HG03097 (cell line): ENCODE measurements at regions not wholly inside any gene's neighbourhood (a gene's known extent, or its start where the extent isn't known, plus 50 kb on each side); places are given as distances from the start of the nearest gene placed in this dataset.
"Not testable (repeated sequence)": the region's sequence is repeated elsewhere in the genome, so short reads cannot be mapped to it uniquely, and the experiment has no call there.

Source experiments
- ATAC-seq: cut with Tn5 transposase; IDR thresholded peaks from one replicate; pipeline ENCODE4 v1.9.1; 2021; ENCODE audit not compliant: unreplicated experiment, low FRiP score

DNA sequence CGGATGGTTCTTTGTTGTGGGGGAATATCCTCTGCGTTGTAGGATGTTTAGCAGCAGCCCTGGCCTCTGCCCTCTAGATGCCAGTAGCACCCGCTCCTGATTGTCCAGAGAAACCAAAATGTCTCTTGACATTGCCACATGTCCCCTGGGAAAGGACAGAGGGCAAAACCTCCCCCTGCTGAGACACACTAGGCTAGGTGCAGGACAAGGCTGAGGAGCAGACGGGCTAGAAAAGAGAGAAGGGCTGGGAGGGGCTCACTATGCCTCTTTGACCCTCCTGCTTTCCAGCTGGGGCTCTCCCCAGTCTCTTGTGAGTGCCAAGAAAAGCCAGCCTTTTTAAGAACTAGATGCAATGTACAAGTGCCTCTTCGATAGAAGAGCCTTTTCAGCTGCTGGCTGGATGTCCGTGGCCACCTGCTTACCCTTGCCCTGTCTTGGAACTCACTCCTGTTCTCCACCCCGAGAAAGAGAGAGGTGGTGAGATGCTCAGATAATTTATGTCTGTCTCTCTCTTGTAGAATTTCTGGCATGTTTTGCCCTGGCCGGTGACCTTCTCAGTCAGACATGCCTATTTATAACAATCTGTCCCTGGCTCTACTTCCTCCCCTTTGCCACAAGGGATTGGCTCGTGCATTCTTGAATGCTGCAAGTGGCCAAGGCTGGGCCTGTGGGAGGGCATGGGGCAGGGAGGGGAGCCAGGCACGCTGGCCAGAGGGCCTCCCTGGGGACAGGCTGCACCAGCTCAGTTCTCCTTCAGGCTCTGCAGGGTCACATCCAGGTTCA lies 142.6 kb downstream of the RPLP1 start:
- ATAC-seq = no peak

DNA sequence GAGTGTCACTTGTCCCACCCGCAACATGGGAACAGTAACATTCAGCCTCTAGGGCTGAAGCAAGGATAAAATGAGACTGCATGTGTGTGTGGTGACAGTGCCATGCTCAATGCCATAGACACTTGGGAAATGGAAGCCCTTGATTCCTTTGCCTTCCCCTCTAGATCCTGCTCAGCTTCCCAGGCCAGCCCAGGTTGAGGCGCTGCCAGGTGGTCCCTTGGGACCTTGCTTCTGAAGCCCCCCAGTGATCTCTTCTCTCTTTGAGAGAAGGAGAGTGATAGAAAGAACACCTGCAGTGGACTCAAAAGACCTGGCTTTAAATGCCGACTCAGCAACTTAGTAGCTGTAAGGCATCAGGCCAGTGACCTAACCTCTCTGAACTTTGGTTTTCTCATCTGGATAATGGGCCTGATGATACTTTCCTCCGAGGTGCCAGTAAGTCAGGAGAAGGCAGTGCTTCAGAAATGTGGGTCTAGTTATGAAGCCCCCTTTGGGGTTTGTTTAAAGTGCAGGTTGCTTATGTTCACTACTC lies 144.5 kb downstream of the RPLP1 start:
- ATAC-seq = no peak

DNA sequence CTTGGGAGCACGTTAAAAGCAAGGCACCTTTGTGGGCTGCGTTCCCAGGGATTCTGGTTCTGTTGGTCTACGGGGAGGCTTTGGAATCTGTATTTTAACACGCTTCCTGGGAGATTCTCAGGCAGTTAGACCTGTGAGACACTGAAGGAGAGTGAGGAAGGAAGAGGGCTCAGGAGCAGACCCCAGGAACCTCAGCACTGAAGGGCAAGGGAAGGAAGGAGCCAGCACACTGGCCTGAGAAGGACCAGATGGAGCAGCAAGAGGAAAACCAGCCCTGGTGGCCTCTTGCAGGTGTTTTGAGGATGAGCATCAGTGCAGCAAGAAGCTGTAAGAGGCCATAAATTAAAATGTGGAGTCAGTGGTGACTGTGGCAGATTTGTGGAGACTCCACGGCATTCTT lies 146.7 kb downstream of the RPLP1 start:
- ATAC-seq = no peak

DNA sequence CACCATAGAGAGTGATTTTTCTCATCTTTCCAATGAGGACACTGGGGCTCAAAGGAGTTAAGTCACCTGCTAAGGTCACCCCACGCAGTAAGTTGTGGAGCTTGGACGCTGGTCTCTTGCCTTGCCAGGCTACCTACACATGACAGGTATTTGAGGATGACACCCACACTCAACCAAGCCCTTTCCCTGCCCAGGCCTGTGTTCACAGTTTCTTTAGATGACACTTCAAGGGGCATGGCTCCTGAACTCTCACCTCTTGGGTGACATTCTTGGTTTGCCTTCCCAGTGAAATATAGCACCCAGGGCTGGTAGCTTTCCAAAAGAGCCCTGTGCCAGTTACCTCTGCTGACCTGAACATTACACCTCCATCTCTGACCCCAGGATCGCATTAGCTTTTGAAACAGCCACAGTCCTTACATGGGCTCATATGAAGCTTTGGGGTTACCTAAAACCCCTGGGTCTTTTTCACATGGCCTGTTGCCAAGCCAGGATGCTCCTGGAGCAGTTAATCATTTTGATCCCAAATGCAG lies 148.0 kb downstream of the RPLP1 start:
- no peak for ATAC-seq

DNA sequence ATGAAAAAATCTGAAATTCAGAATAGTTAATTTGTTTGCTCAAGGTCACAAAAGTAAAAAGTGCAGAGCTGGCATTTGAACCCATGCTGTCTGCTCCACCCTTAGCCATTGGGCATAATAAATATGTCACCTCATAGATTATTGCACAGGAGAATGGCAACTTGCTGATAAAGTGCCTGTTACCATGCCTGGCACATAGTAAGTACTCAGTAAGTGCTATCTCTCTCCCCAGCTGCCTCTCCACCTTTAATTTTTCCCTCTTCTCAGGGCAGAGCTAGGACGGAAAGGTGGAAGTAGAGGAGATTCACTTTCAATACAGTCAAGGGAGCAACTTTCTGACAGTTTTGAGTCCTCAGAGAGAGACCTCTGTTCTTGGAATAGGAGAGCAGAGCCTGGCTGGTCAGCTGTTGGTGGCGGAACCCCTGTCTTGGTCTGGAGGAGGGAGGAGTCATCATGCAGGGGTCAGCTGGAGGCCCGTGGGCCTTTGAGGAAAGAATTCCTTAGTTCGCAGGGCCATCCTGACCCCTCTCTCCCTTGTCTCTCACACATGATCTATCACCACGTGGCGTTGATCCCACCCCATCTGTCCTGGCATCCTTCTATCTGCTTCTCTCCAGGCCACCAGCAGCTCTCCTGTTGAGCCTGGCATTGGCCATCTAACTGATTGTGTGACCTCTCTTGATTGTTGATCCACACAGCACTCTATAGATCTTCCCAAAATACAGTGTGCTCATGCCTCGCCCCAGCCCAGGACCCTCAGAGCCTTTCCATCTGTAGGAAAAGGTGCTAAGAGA lies 149.3 kb downstream of the RPLP1 start:
- no peak for ATAC-seq

DNA sequence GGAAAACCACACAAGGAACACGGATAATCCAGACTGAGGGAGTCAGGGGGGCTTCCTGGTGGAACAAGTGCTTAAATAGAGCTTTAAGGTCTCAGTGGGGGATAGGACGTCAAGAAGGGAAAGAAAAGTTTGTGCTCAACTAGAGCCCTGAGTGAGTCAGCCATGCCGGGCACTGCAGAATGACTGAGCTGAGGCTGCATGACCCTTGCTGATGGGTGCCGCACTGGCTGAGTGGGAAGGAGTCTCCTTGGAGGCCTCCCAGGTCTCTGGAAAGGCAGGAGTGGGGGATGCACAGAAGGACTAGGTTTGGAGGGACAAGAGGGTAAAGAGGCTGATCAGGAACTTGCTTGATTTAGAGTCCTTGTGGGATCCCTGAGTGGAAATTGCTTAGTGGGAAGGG lies 150.3 kb downstream of the RPLP1 start:
- ATAC-seq = no peak

DNA sequence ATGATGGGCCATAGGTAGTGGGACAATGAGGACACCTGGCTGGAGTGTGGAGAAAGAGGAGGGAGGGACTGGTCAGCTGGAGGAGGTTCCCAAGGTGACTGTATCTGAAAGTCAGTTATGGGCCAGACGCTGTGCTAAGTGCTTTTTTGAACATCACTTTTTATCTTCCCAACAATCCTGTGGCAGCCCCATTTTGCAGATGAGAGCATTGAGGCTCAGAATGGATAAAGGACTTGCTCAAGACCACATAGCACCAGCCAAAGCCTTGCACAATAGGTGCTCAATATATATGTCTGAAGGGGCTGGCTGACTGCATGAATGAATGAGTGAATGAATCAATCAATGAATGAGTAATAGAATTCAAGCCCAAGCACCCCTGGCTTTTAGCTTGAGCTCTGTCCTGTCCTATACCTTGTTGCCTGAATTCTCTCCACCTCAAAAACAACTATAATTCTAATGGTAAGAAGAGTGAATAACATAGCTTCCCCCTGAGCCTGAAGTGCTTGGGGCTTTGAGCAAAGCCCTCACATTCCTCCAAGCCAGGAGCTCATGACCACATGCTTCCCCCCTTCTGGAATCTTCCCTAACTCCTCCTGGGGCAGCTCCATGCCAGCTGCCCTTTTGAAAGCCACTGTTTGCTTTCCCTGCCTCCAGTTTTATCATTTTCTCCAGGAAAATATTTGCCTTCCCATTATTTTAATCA lies 150.9 kb downstream of the RPLP1 start:
- no peak for ATAC-seq

DNA sequence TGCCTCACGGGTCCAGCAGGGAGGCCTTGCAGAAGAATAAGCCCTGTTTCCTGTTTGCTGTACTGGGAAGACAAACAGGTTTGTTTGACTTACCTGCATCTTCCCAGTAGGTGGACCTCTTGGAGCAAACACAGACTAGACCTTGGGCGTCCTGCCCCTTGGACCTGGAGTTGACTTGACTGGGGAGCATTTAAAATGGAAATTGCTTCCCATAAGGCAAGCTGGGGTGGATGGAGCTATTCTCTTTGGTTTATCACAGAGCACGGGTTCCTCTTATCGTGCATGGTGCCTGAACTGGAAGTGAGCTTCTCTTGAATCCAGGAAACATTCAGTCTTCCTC lies 151.4 kb downstream of the RPLP1 start:
- no peak for ATAC-seq

DNA sequence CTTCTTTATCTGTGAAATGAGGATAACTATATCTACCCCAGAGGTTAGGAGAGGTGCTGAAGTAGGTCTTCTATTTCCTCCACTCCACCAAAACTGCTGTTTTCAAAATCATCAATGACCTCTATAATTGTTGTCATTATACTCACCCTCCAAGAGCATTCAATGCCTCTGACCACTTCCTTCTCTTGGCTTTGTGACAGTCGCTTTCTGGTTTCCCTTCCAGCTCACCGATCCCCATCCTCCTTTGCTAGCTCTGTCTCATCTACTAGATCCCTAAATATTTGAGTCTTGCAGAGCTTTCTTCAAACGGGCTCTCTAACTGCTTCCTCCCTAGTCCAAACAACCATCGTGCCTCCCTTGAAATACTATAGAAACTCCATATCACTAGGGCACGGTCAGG lies 153.5 kb downstream of the RPLP1 start:
- ATAC-seq = no peak

DNA sequence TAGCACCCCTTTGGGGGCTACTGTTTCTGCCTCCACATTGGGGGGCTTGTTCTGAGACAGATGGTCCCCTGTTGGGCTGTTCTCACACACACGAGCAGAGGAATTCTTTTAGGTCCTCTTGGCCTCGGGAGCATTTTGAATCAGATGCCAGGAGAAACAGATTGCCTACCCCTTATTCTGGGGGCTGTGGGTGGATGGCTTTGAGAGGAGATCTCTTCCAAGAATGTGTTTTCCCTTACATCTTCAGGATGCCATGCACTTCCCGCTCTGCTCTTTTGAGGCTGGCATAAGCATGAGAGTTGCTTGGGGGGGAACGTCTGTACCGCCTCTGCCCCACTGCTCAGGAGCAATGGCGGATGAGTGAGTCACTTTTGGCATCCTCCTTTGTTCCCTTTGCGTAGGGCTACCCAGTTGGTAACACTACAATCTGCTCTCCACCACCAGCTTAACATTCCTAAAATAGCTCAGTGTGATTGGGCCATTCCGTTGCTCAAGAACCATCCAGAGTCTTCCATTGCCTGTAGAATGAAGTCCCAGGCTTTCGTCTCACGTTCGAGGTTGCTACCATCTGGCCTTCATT lies 154.4 kb downstream of the RPLP1 start:
- no peak for ATAC-seq

DNA sequence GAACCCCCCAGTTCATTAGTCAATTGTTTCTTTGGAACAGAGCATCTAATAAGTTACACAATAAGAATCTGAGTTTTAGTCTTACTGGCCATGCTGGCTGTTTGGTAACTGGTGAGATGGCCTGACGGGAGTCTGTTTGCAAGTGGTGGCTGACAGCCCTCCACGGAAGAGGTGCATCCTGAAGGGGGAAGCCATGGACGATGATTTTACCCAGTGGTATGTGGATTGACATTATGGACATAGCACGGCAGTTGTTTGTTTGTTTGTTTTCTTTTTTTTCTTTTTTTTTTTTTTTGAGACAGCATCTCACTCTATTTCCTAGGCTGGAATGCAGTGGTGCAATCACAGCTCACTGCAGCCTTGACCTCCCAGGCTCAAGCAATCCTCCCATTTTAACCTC lies 156.0 kb downstream of the RPLP1 start:
- no peak for ATAC-seq

DNA sequence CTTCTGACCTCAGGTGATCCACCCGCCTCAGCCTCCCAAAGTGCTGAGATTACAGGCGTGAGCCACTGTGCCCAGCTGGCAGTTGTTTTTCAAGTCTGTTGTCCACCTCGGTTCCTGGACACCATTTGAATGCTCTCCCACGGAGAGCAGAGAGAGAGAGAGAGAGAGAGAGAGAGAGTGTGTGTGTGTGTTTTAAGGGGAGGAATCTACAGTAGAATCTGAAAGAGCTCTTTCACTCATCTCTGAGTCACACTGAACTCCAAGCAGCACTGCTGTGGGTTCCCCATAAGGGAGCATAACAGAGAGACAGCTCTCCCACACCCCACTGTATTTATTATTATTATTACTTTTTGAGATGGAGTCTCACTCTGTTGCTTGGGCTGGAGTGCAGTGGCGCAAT lies 156.6 kb downstream of the RPLP1 start:
- ATAC-seq = no peak

DNA sequence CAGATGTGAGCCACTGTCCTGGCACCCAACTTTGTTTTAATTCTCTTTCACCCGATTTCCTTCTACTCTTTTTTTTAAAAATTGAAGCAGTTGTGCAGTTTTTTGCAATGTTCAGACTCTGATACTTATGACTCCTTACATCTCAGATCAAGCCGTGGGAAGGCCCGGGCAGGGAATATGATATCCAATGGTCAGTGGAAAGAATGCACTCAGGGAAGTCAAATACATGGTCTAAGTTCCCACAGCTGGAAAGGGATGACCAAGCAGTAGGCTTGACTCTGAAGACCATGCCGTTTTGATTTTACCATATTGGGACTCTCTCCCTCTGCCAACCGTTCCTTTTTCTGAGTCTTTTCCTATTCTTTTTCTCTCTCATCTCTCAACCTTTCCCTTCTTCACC lies 157.2 kb downstream of the RPLP1 start:
- ATAC-seq = no peak

DNA sequence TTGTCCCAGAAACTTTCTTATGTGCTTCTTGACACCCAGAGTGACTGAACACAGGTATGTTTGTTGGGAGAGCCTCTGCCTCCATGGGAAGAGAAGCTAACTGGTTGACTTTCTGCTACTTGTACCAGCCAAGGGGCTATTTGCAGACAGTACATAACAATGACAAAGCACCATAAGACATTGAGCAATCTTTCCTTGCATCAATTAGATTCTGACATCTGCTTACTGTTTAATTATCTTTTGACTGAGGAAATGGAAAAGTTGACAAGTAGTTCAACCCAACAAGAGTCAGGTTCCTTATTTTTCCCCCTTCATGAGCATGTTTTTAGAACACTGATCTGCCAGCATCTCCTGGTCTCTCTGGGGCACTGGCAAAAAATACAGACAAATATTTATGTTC lies 157.7 kb downstream of the RPLP1 start:
- ATAC-seq = no peak

DNA sequence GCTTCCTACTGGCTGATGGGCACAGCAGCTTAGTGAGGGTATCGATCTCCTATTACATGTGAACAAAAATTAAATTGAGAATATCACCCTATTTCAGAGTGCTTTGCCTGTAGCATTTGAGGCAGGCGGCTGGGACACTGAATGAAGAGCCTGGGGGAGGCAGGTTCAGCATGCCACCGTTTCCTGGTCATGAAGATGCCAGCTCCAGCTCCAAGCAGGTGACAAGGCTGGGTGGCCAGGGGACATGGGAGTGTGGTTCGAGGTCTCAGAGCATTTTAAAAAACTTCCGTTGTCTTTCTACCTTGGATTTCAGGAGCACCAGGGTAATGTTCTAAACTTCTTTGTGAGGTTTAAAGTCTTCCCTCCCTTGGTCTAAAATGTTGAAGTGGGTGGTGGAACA lies 158.2 kb downstream of the RPLP1 start:
- no peak for ATAC-seq

DNA sequence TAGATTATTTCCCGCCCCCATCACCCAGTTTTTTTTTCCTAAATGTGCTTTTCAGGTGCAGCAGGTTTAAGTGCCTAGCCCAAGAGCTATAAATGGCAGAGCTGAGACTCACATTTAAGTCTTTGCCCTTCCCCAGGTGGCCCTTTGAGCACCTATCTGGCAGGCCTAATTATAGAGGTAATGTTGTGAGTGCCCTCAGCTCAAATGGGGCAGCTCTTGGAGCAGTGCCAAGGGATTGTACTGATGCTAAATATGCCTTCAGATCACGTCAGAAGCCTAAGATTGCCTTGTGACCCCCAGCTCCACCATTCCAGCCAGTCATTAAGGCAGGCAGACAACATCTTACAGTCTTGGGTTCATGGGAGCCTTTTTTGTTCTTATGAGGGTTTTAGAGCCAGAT lies 159.5 kb downstream of the RPLP1 start:
- no peak for ATAC-seq

DNA sequence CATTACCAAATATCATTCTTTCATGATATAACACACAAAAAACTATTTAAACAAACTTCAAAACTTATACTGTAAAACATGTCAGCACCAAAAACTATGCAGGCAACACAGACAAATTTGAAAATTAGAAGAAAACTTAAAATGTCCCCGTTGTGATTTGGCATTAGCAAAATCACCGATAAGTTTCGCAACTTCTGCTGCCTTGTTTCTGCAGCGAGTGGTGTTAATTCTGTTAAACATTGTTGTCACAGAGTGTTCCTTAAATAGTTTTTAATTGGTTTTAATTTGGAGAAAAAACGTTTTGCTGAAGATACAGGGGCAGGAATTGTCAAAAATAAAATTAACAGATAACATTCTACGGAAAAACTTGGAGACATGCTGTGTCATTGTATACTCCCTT lies 160.6 kb downstream of the RPLP1 start:
- ATAC-seq = no peak

DNA sequence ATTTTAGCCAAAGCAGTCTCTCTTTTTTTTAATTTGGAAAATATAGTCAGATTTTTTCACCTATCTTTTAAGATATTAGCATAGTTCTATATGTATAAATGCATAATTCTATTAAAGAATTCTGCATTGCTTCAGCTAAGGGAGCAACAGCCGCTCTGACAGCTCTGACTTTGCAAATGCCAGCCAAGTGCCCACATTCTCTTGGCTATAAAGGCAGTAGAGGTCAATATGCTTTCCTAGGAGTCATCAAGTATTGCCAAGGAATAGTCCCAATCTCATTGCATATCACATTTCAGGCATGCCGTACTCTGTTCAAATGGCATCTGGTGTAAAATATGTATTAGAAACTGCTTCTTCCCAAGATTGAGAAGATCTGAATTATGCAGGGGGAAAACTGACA lies 161.4 kb downstream of the RPLP1 start:
- no peak for ATAC-seq

DNA sequence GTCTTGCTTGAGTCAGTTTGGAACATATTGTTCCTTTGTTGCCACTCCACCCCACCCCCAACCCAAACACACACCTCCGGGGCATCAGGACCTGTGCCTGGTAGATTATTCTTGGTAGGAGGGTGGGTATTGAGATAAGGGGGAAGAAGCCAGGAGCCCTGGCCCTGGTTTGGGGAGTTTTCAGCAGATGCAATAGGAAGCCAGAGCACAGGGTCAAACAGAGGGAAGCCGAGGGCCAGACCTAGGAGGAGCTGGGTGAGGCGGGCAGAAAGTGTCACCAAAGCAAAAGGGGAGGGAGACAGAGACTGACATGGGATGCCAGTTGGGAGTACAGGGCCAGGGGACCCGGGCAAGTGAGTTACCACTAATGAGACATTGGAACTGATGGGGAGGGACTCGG lies 163.1 kb downstream of the RPLP1 start:
- no peak for ATAC-seq

DNA sequence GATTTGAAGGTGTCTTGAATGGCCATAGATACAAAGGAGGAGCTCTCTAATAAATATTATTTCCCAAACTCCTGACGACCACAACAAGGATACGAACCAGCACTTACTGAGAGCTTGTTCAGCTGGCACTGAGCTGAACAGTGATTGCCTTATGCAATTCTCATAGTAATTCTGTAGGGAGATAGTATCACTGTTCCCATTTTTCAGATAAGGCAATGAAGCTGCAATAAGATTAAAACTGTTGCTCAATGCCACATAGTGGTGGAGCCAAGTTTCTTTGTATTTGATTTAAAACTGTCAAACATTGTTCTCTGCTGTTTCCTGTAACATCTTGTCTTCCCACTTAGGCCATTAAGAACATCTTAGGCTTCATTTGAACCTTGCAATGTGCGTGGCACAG lies 163.9 kb downstream of the RPLP1 start:
- no peak for ATAC-seq

DNA sequence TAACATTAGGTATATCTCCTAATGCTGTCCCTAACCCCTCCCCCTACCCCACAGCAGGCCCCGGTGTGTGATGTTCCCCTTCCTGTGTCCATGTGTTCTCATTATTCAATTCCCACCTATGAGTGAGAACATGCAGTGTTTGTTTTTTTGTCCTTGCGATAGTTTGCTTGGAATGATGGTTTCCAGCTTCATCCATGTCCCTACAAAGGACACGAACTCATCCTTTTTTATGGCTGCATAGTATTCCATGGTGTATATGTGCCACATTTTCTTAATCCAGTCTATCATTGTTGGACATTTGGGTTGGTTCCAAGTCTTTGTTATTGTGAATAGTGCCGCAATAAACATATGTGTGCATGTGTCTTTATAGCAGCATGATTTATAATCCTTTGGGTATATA lies 164.5 kb downstream of the RPLP1 start:
- ATAC-seq = not testable (repeated sequence)
